ENCODE measurements at regions not wholly inside any gene's neighbourhood (a gene's known extent, or its start where the extent isn't known, plus 50 kb on each side); places are given as distances from the start of the nearest gene placed in this dataset.

- Mint-ChIP-seq H3K36me3 (no peaks in the 10 kb centered on the region), H3K27me3 (peaks cover 9% of the 10 kb centered on the region), H3K4me3 (no peak overlapping the region), H3K27ac (no peak overlapping the region), H3K4me1 (ENCODE audit: low read depth) (no peaks in the 10 kb centered on the region), H3K9me3 (ENCODE audit: low read depth) (no peaks in the 10 kb centered on the region)
Observed at GRCh38 chr16:51019617-51020016, 131.5 kb downstream of the SALL1 start.

DNA sequence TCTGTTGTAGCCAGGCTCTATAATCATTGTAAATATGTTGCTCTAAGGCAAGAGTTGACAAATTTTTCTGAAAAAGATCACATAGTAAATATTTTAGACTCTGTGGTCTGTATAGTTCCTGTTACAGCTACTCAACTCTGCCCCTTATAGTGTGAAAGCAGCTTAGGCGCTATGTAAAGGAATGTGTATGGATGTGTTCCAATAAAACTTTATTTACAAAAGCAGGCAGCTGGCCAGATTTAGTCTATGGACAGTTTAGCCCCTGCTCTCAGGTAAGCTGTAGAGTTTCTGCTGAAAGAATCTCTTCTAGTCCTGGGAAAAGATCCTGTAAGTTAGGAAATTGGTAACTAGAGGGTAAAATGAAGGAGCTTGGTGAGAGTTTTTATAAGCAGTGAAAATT is 133.1 kb downstream of the SALL1 start:
- Mint-ChIP-seq H3K36me3 (no peaks in the 10 kb centered on the region), H3K4me3 (no peak overlapping the region), H3K9me3 (ENCODE audit: low read depth) (no peaks in the 10 kb centered on the region), H3K4me1 (ENCODE audit: low read depth) (no peaks in the 10 kb centered on the region), H3K27me3 (peaks cover 7% of the 10 kb centered on the region), H3K27ac (no peak overlapping the region)

- no peak overlapping the region for H3K27ac Mint-ChIP-seq
Observed at GRCh38 chr16:51012396-51012795, 138.7 kb downstream of the SALL1 start.

DNA sequence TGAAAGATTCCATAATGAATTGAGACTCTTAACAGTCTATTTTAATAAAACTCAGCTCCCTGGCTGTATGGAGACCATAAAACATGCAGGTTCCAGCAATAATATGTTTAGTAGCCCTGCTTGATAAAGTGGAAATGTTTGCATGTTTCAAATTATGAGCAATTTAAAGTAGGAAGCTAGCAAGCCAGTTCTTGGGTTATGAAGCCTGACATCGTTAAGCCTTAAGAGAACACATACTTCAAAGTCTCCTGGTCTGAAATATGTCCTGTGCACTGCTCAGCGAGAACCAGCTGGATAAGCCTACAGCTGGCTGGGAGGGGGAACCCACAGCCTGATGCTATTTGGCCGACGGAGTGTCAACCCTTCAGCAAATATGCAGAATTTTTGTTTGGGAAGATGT is 140.3 kb downstream of the SALL1 start:
- no peaks in the 10 kb centered on the region for H3K4me1 Mint-ChIP-seq (ENCODE audit: low read depth)
- H3K4me3 Mint-ChIP-seq, result no peak overlapping the region
- no peaks in the 10 kb centered on the region for H3K36me3 Mint-ChIP-seq
- peaks cover 4% of the 10 kb centered on the region for H3K27me3 Mint-ChIP-seq
- no peak overlapping the region for H3K27ac Mint-ChIP-seq
- H3K9me3 Mint-ChIP-seq (ENCODE audit: low read depth), result peaks cover 7% of the 10 kb centered on the region

More at GRCh38 chr16:51012396-51012795, 138.7 kb downstream of the SALL1 start:
- Mint-ChIP-seq H3K36me3 (no peaks in the 10 kb centered on the region), H3K9me3 (ENCODE audit: low read depth) (peaks cover 7% of the 10 kb centered on the region), H3K4me3 (no peak overlapping the region), H3K27me3 (peaks cover 6% of the 10 kb centered on the region), H3K4me1 (ENCODE audit: low read depth) (no peaks in the 10 kb centered on the region)

GRCh38 chr16:51009813-51010212 is 141.3 kb downstream of the SALL1 start:
- H3K4me1 Mint-ChIP-seq (ENCODE audit: low read depth), result no peaks in the 10 kb centered on the region
- peaks cover 3% of the 10 kb centered on the region for H3K27me3 Mint-ChIP-seq
- no peak overlapping the region for H3K27ac Mint-ChIP-seq
- peaks cover 7% of the 10 kb centered on the region for H3K9me3 Mint-ChIP-seq (ENCODE audit: low read depth)
- H3K4me3 Mint-ChIP-seq, result no peak overlapping the region
- H3K36me3 Mint-ChIP-seq, result no peaks in the 10 kb centered on the region

- Mint-ChIP-seq H3K27ac (no peak overlapping the region), H3K36me3 (no peaks in the 10 kb centered on the region)
Observed at GRCh38 chr16:51009359-51009758, 141.7 kb downstream of the SALL1 start.

GRCh38 chr16:51008607-51009006 is 142.5 kb downstream of the SALL1 start:
- H3K27me3 Mint-ChIP-seq, result peaks cover 3% of the 10 kb centered on the region
- H3K4me1 Mint-ChIP-seq (ENCODE audit: low read depth), result no peaks in the 10 kb centered on the region
- H3K36me3 Mint-ChIP-seq, result no peaks in the 10 kb centered on the region
- no peak overlapping the region for H3K4me3 Mint-ChIP-seq
- no peak overlapping the region for H3K27ac Mint-ChIP-seq
- H3K9me3 Mint-ChIP-seq (ENCODE audit: low read depth), result peaks cover 7% of the 10 kb centered on the region

More at GRCh38 chr16:51009359-51009758, 141.7 kb downstream of the SALL1 start:
- H3K4me3 Mint-ChIP-seq, result no peak overlapping the region
- no peaks in the 10 kb centered on the region for H3K4me1 Mint-ChIP-seq (ENCODE audit: low read depth)
- peaks cover 3% of the 10 kb centered on the region for H3K27me3 Mint-ChIP-seq
- peaks cover 7% of the 10 kb centered on the region for H3K9me3 Mint-ChIP-seq (ENCODE audit: low read depth)

DNA sequence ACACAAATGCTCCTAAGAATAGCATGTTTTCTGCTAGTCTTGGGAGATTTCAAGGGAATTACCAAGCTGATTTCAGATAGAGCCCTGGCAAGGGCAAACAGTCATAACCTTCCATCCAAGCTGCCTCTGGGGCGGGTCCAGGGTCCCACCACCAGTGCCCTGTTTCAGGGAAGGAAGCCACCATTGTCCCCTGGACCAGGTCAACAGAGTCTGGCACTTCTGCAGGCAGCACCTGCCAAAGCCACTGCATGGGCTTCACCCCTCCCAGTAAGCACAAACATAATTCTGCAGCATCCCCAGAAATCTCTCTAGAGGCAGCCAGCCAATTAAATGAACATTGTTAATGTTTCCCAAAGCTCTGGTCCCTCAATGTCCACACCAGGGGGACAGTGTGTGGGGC is 143.0 kb downstream of the SALL1 start:
- Mint-ChIP-seq H3K4me3 (no peak overlapping the region), H3K27ac (no peak overlapping the region), H3K36me3 (no peaks in the 10 kb centered on the region), H3K9me3 (ENCODE audit: low read depth) (peaks cover 7% of the 10 kb centered on the region), H3K4me1 (ENCODE audit: low read depth) (no peaks in the 10 kb centered on the region), H3K27me3 (peaks cover 3% of the 10 kb centered on the region)

DNA sequence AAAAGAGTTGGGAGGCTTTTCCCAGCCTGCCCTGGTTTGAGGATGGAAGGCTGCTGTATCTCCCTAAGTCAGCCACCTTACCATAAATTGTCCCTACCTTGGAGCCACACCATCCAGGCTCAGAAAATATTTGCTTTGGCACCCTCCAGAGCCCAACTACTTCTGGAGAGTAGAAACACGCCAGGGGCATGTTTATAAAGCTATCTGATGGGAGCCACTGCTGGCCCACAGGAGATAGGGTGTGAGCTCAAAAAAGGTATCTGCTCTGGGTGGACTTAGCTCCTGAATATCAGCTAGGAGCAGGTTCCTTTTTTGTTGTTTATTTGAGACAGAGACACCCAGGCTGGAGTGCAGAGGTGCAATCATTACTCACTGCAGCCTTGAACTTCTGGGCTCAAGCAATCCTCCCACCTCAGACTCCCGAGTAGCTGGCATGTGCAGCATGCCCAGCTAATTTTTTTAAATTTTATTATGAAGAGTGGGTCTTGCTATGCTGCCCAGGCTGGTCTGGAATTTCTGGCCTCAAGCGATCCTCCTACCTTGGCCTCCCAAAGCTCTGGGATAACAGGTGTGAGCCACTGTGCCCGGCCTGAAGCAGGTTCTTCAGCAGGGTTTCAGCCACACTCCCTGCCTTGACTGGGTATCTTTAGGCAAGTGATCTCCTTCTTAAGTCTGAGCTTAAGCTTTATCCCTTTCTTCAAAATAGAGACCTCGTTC is 147.1 kb downstream of the SALL1 start:
- Mint-ChIP-seq H3K9me3 (ENCODE audit: low read depth) (no peaks in the 10 kb centered on the region), H3K4me1 (ENCODE audit: low read depth) (no peaks in the 10 kb centered on the region), H3K27me3 (peaks cover 12% of the 10 kb centered on the region), H3K4me3 (no peak overlapping the region), H3K36me3 (no peaks in the 10 kb centered on the region), H3K27ac (no peak overlapping the region)

GRCh38 chr16:51002881-51003490 is 148.1 kb downstream of the SALL1 start:
- no peak overlapping the region for H3K27ac Mint-ChIP-seq
- peaks cover 12% of the 10 kb centered on the region for H3K27me3 Mint-ChIP-seq
- H3K36me3 Mint-ChIP-seq, result no peaks in the 10 kb centered on the region
- H3K9me3 Mint-ChIP-seq (ENCODE audit: low read depth), result no peaks in the 10 kb centered on the region
- no peaks in the 10 kb centered on the region for H3K4me1 Mint-ChIP-seq (ENCODE audit: low read depth)
- no peak overlapping the region for H3K4me3 Mint-ChIP-seq

GRCh38 chr16:50999181-50999580 is 151.9 kb downstream of the SALL1 start:
- H3K4me3 Mint-ChIP-seq, result no peak overlapping the region
- H3K36me3 Mint-ChIP-seq, result no peaks in the 10 kb centered on the region
- no peak overlapping the region for H3K27ac Mint-ChIP-seq
- H3K4me1 Mint-ChIP-seq (ENCODE audit: low read depth), result no peaks in the 10 kb centered on the region
- peaks cover 9% of the 10 kb centered on the region for H3K27me3 Mint-ChIP-seq
- H3K9me3 Mint-ChIP-seq (ENCODE audit: low read depth), result no peaks in the 10 kb centered on the region

- H3K9me3 Mint-ChIP-seq (ENCODE audit: low read depth), result no peaks in the 10 kb centered on the region
- H3K27me3 Mint-ChIP-seq, result peaks cover 9% of the 10 kb centered on the region
- no peaks in the 10 kb centered on the region for H3K36me3 Mint-ChIP-seq
- H3K27ac Mint-ChIP-seq, result no peak overlapping the region
- H3K4me1 Mint-ChIP-seq (ENCODE audit: low read depth), result no peaks in the 10 kb centered on the region
- no peak overlapping the region for H3K4me3 Mint-ChIP-seq
Observed at GRCh38 chr16:50998411-50998810, 152.7 kb downstream of the SALL1 start.

GRCh38 chr16:50997679-50998078 is 153.4 kb downstream of the SALL1 start:
- Mint-ChIP-seq H3K4me3 (no peak overlapping the region), H3K4me1 (ENCODE audit: low read depth) (no peaks in the 10 kb centered on the region), H3K27ac (no peak overlapping the region), H3K27me3 (peaks cover 9% of the 10 kb centered on the region), H3K36me3 (no peaks in the 10 kb centered on the region), H3K9me3 (ENCODE audit: low read depth) (no peaks in the 10 kb centered on the region)

DNA sequence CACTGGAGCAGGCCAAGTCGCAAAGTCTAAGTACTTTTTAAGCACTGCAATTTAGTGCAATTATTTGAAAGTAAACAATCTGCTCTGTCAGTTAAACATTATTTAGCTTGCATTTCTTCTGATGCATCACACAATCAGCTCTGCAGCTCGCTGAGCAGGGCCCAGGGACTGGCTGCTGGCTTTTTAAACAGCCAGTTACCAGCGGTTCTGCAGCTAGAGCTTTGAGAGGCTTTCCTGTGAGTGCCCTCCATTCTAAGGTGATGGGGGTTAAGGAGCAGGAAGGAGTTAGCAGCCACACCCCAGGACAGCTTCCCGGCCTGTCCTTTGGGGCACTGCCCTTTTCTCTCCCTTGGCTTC is 154.3 kb downstream of the SALL1 start:
- H3K36me3 Mint-ChIP-seq, result no peaks in the 10 kb centered on the region
- no peaks in the 10 kb centered on the region for H3K9me3 Mint-ChIP-seq (ENCODE audit: low read depth)
- H3K27ac Mint-ChIP-seq, result no peak overlapping the region
- no peak overlapping the region for H3K4me3 Mint-ChIP-seq
- H3K27me3 Mint-ChIP-seq, result peaks cover 6% of the 10 kb centered on the region
- H3K4me1 Mint-ChIP-seq (ENCODE audit: low read depth), result no peaks in the 10 kb centered on the region

GRCh38 chr16:50996166-50996829 is 154.8 kb downstream of the SALL1 start:
- Mint-ChIP-seq H3K27me3 (peaks cover 3% of the 10 kb centered on the region), H3K4me3 (no peak overlapping the region), H3K36me3 (no peaks in the 10 kb centered on the region), H3K27ac (no peak overlapping the region), H3K4me1 (ENCODE audit: low read depth) (no peaks in the 10 kb centered on the region), H3K9me3 (ENCODE audit: low read depth) (no peaks in the 10 kb centered on the region)

Measured in activated naive CD8-positive, alpha-beta T cell (primary cell).